ENCODE measurements at regions not wholly inside any gene's neighbourhood (a gene's known extent, or its start where the extent isn't known, plus 50 kb on each side); places are given as distances from the start of the nearest gene placed in this dataset.

- Histone ChIP-seq H3K27ac (ENCODE audit: extremely low read length, insufficient read depth, low read length) (no peak overlapping the region), H3K79me2 (ENCODE audit: insufficient read depth, low read length) (no peaks in the 10 kb centered on the region), H3K4me3 (replicated peaks in 1 of 3; ENCODE audit: insufficient read depth in 1 of 3, low read depth in 2 of 3, low read length in 3 of 3) (no peak overlapping the region), H2AFZ (ENCODE audit: low read length) (no peak overlapping the region), H4K20me1 (ENCODE audit: insufficient read depth, low read length) (no peaks in the 10 kb centered on the region), H3K9ac (ENCODE audit: insufficient read depth, low read depth, low read length) (no peak overlapping the region), H3K9me3 (ENCODE audit: low read length) (no peaks in the 10 kb centered on the region), H3K27me3 (ENCODE audit: control insufficient read depth in 1 of 2, insufficient read depth in 2 of 2, low read length in 2 of 2) (no peaks in the 10 kb centered on the region; a peak in 1 of 5 replicates), H3K4me1 (ENCODE audit: insufficient read depth, low read length) (0 out of 2 replicates have a peak, but pooled peaks cover 5% of the 10 kb centered on the region), H3K36me3 (replicated peaks in 1 of 2; ENCODE audit: control insufficient read depth in 1 of 2, insufficient read depth in 2 of 2, low read length in 2 of 2) (no peaks in the 10 kb centered on the region), H3K4me2 (ENCODE audit: low read depth, low read length) (no peak overlapping the region)
- ATAC-seq (no peak), FAIRE-seq (no peak), DNase-seq (ENCODE audit: low spot score) (no peak)
- intact Hi-C loops (cut with micrococcal nuclease; ENCODE audit: unreplicated experiment): no loop called here
- 34% methylated on average over 5 of the region's 5 CpGs for WGBS (ENCODE audit: low lambda C conversion rate)
- ChIA-PET POLR2A (no interaction called here), CTCF (ENCODE audit: low intra/inter-chr PET ratio, low total read pairs) (no interaction called here)
- in situ Hi-C loops (cut with HindIII; ENCODE audit: extremely low pct_ligation_motif_present, low pct_unique_long_range_greater_than_20kb): no loop called here
- TF ChIP-seq ZNF510 (CRISPR knock-in tag; IDR thresholded peaks at IDR 0.05; ENCODE audit: low read depth) (no peak), RBM22 (optimal IDR thresholded peaks at IDR 0.05; ENCODE audit: low read length) (no peak), CBX5 (CRISPR knock-in tag; IDR thresholded peaks at IDR 0.05; ENCODE audit: borderline replicate concordance) (no peak), ZC3H13 (CRISPR knock-in tag; IDR thresholded peaks at IDR 0.05) (no peak), ZNF292 (CRISPR knock-in tag; IDR thresholded peaks at IDR 0.05; ENCODE audit: borderline replicate concordance, low read depth) (no peak), HIVEP1 (CRISPR knock-in tag; IDR thresholded peaks at IDR 0.05) (no peak), MXI1 (IDR thresholded peaks at IDR 0.05; ENCODE audit: borderline replicate concordance, low read depth, low read length) (no peak), ZNF235 (CRISPR knock-in tag; IDR thresholded peaks at IDR 0.05; ENCODE audit: borderline replicate concordance) (no peak), ZNF646 (CRISPR knock-in tag; IDR thresholded peaks at IDR 0.05) (no peak), SAP130 (CRISPR knock-in tag; IDR thresholded peaks at IDR 0.05; ENCODE audit: low read depth) (no peak), ZNF703 (CRISPR knock-in tag; IDR thresholded peaks at IDR 0.05; ENCODE audit: borderline replicate concordance) (no peak)
- TF ChIP-seq, protein P1, sequence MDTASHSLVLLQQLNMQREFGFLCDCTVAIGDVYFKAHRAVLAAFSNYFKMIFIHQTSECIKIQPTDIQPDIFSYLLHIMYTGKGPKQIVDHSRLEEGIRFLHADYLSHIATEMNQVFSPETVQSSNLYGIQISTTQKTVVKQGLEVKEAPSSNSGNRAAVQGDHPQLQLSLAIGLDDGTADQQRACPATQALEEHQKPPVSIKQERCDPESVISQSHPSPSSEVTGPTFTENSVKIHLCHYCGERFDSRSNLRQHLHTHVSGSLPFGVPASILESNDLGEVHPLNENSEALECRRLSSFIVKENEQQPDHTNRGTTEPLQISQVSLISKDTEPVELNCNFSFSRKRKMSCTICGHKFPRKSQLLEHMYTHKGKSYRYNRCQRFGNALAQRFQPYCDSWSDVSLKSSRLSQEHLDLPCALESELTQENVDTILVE (CRISPR knock-in tag; IDR thresholded peaks at IDR 0.05): no peak
- TF ChIP-seq, protein P2, sequence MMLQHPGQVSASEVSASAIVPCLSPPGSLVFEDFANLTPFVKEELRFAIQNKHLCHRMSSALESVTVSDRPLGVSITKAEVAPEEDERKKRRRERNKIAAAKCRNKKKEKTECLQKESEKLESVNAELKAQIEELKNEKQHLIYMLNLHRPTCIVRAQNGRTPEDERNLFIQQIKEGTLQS (CRISPR knock-in tag; IDR thresholded peaks at IDR 0.05): no peak
- BruUV-seq (replicated peaks): no TSS peak
Measured at GRCh38 chr10:22839639-22840038, 88.2 kb upstream of the ARMC3 start.
